RWPE2 (cell line): ENCODE measurements at regions not wholly inside any gene's neighbourhood (a gene's known extent, or its start where the extent isn't known, plus 50 kb on each side); places are given as distances from the start of the nearest gene placed in this dataset.

Source experiments
- ATAC-seq: fragments of 200-7000 bp; cut with Tn5 transposase; 3 replicates; pipeline ENCODE4 v1.9.1; 2021; ENCODE audit warnings: low read depth
- DNase-seq: peaks from one replicate; pipeline ENCODE4 v3.0.0-alpha.2; 2020; ENCODE audit warnings: low spot score
- H3K27ac ChIP-seq: fragments of 450-650 bp; 2 replicates; pipeline ENCODE4 v1.5.1; 2017; ENCODE audit warnings: mild to moderate bottlenecking; ENCODE audit not compliant: poor library complexity, severe bottlenecking
- H3K27me3 ChIP-seq: fragments of 250-450 bp; sonication (Bioruptor Pico); 2 replicates; pipeline ENCODE4 v1.5.1; 2021; ENCODE audit warnings: mild to moderate bottlenecking, moderate library complexity; ENCODE audit not compliant: insufficient read depth, poor library complexity, severe bottlenecking
- H3K36me3 ChIP-seq: fragments of 250-450 bp; sonication (Bioruptor Pico); 2 replicates; pipeline ENCODE4 v1.5.1; 2020; ENCODE audit warnings: low read depth, mild to moderate bottlenecking, moderate library complexity
- H3K4me1 ChIP-seq: fragments of 250-450 bp; sonication (Bioruptor Pico); 2 replicates; pipeline ENCODE4 v1.5.1; 2021; ENCODE audit warnings: mild to moderate bottlenecking, moderate library complexity; ENCODE audit not compliant: insufficient read depth, poor library complexity, severe bottlenecking
- H3K4me3 ChIP-seq: fragments of 250-450 bp; sonication (Bioruptor Pico); 2 replicates; pipeline ENCODE4 v1.5.1; 2021; ENCODE audit warnings: mild to moderate bottlenecking, moderate library complexity; ENCODE audit not compliant: severe bottlenecking
- H3K9me3 ChIP-seq: fragments of 250-450 bp; sonication (Bioruptor Pico); 2 replicates; pipeline ENCODE4 v1.5.1; 2021; ENCODE audit warnings: mild to moderate bottlenecking, moderate library complexity; ENCODE audit not compliant: severe bottlenecking
- TF ChIP-seq, protein P1 (sequence below): fragments of 450-650 bp; IDR thresholded peaks from one replicate; pipeline ENCODE4 v1.5.1; 2017; ENCODE audit warnings: mild to moderate bottlenecking, moderate library complexity; ENCODE audit not compliant: poor library complexity, severe bottlenecking

- H3K4me1 ChIP-seq, result no peaks in the 10 kb centered on the region
- H3K27ac ChIP-seq, result no peak overlapping the region
- H3K9me3 ChIP-seq, result no peaks in the 10 kb centered on the region
- TF ChIP-seq, protein P1, sequence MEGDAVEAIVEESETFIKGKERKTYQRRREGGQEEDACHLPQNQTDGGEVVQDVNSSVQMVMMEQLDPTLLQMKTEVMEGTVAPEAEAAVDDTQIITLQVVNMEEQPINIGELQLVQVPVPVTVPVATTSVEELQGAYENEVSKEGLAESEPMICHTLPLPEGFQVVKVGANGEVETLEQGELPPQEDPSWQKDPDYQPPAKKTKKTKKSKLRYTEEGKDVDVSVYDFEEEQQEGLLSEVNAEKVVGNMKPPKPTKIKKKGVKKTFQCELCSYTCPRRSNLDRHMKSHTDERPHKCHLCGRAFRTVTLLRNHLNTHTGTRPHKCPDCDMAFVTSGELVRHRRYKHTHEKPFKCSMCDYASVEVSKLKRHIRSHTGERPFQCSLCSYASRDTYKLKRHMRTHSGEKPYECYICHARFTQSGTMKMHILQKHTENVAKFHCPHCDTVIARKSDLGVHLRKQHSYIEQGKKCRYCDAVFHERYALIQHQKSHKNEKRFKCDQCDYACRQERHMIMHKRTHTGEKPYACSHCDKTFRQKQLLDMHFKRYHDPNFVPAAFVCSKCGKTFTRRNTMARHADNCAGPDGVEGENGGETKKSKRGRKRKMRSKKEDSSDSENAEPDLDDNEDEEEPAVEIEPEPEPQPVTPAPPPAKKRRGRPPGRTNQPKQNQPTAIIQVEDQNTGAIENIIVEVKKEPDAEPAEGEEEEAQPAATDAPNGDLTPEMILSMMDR, result no peak
- no peak for DNase-seq
- no peak overlapping the region for H3K4me3 ChIP-seq
- no peaks in the 10 kb centered on the region for H3K36me3 ChIP-seq
- no peak for ATAC-seq
- H3K27me3 ChIP-seq, result no peaks in the 10 kb centered on the region
These were observed 193.2 kb upstream of the ASIC2 start for GRCh38 chr17:33486135-33486885.

DNA sequence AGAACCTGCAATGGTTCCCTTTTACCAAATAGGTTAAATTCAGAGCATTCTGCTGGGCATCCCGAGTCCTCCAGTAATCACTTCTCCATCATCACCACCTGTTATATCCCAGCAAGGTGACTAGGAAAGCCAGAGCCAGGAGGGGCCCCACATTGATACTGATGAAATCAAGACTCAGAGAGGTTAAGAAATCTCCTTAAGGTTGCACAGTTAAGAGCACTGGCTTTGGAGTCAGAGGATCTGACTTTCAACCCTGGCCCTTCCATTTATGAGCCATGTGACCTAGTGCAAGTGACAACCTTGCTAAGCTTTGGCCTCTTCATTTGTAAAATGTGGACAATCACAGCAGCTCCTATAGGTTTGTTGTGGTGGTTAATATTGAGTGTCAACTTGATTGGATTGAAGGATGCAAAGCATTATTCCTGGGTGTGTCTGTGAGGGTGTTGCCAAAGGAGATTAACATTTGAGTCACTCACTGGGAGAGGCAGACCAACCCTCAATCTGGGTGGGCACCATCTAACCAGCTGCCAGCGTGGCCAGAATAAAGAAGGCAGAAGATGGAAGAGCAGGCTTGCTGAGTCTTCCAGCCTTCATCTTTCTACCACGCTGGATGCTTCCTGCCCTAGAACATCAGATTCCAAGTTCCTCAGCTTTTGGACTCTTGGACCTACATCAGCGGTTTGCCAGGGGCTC is 194.2 kb upstream of the ASIC2 start:
- no peak for DNase-seq
- ATAC-seq, result no peak
- TF ChIP-seq, protein P1, result no peak
- H3K4me3 ChIP-seq, result no peak overlapping the region
- H3K27me3 ChIP-seq, result no peaks in the 10 kb centered on the region
- H3K9me3 ChIP-seq, result no peaks in the 10 kb centered on the region
- no peaks in the 10 kb centered on the region for H3K4me1 ChIP-seq
- H3K36me3 ChIP-seq, result no peaks in the 10 kb centered on the region
- H3K27ac ChIP-seq, result no peak overlapping the region

DNA sequence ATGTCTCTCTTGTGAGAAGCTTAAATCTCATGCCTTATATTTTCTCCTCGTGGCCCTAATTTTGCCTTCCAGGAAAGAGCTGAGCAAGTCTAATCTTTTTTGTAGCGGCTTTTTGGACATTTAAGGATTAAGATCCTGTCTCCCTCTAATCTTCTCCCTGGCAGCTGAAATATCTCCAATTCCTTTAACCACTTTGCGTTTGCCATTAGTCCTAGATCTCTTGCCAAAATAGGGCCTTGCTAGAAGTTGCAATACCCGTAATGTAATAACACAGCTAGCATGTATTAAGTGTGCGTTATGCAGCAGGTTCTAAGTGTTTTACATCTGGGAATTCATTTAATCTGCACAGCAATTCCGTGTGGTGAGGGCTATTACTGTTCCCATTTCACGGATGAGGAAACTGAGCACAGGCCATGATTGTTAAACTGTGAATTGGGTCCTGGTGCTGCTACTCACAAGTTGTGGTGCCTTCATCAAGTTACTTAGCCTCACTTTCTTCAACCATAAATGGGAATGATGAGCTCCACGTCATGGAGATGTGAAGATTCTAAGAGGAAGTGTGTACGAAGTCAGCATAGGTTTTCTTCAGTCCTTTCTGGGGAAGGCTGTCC is 198.9 kb upstream of the ASIC2 start:
- DNase-seq (no peak), ATAC-seq (no peak)
- no peaks in the 10 kb centered on the region for H3K36me3 ChIP-seq
- no peaks in the 10 kb centered on the region for H3K27me3 ChIP-seq
- TF ChIP-seq, protein P1, result no peak
- H3K4me3 ChIP-seq, result no peak overlapping the region
- no peaks in the 10 kb centered on the region for H3K4me1 ChIP-seq
- H3K27ac ChIP-seq, result no peak overlapping the region
- H3K9me3 ChIP-seq, result no peaks in the 10 kb centered on the region

DNA sequence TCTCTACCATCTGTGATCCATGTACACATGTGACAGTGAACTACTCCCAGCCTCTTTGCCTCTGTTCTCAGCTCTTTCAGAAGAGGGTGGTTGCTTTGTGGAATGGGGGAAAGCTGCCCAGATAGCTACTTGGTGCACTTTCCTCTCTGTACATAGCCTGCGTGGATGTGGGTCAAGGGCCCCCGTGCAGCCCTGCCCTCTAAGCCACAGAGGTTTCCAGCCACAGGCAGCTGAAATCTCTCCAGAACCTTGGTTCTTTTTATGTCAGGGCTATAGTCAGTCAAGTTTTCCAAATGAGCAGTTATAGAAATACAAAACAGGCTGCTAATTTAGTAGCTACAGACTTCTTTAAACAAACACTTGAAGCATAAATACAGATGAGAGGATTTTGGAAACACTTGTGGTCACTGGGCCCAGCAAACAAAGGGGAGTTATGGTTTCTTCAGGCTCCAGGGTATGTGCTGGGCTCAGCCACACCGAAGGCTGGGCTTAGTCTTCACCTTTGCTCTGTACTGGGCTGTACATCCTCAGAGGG is 199.7 kb upstream of the ASIC2 start:
- Histone ChIP-seq H3K27ac (no peak overlapping the region), H3K27me3 (no peaks in the 10 kb centered on the region), H3K9me3 (no peaks in the 10 kb centered on the region), H3K36me3 (no peaks in the 10 kb centered on the region), H3K4me3 (no peak overlapping the region), H3K4me1 (no peaks in the 10 kb centered on the region)
- TF ChIP-seq, protein P1, result no peak
- ATAC-seq, result no peak
- no peak for DNase-seq
